GM21526 (cell line): ENCODE measurements at regions not wholly inside any gene's neighbourhood (a gene's known extent, or its start where the extent isn't known, plus 50 kb on each side); places are given as distances from the start of the nearest gene placed in this dataset.

ENCODE experiments used
- ATAC-seq: cut with Tn5 transposase; IDR thresholded peaks from one replicate; pipeline ENCODE4 v1.9.1; 2021; ENCODE audit warnings: moderate library complexity; ENCODE audit not compliant: unreplicated experiment, low FRiP score

DNA sequence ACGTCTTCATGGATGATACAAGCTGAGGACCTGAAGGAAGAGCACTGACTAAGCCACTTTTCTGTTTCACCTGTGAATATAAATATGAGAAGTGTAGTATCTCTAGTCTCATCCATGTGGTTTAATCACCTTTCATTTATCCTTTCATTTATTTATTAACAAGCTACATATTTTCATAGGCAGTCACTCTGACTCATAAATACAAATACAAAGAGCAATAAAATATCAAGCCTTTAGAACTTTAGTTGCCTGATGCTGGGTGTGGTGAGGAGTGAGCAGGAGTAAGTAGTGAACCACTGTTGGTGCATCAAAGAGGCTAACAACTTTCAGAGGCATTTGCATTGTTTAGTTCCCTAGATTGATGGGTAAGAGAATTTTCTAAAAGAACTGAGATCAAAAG is 269.0 kb upstream of the C1orf87 start:
- ATAC-seq, result no peak

DNA sequence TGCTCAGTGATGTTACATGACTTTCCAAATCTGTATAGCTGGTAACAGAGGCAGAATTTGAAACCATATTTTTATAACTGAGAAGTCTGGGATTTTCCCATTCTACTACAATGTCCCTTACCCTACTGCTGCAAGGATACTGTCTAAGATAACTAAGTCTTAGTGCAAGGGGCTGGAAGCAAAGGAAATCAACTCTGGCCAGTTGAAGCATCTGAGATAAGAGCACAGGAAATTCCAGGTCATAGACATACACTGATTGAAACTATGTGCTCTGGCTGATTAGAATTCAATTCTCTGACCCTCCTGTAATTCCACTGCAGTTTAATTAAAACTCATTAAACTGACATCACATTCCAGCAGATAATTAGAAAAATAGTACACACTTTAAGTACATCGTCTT is 267.7 kb upstream of the C1orf87 start:
- no peak for ATAC-seq

DNA sequence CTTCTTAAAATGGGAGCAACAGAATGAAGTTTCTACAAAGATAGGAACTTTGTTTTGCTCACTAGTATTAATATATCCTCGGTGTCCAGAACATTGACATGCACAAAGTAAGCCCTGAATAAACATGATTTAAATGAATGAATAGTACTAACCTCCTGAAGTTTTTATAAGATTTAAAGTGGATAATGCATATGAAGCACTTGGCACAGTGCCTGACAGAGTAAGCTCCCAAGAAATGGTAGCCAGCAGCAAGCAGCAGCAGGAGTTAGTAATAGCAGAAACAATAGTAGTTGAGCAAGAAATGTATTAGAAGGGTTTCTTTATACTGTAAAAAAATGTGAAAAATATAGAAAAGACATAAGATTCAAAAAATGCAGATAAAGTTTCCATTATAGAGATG is 258.1 kb upstream of the C1orf87 start:
- ATAC-seq, result no peak

DNA sequence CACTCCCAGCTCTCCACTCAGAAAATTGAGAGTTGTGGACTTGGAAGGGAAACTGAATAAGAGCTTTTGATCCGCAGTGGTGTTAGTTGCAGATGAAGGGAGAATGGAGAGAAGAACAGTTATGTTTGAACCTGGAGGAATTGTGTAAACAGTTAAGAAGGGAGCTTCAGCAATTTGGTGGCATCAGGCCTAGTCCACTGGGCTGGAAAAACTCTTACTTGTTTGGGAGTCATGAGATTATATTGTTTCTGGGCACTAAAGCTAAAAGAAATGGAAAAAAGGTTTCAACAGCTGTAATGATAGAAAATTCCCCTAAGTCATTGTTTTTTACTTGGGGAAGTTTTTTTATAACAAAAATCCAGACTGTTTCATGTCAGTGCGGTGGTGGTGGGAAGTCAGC is 256.1 kb upstream of the C1orf87 start:
- ATAC-seq, result no peak

DNA sequence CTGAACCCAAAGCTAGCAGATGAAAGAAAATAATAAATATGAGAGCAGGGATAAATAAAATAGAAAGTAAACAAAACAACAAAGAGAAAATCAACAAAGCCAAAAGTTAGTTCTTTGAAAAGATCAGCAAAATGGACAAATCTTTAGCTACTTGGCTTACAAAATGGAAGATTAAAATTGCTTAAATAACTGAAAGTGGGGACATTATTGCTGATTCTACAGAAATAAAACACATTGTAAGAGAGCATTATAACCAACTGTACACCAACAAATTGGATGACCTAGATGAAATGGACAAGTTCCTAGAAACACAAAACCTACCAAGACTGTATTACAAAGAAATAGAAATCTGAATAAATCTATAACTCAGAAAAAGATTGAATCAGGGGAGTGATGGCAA is 238.3 kb upstream of the C1orf87 start:
- ATAC-seq, result no peak

DNA sequence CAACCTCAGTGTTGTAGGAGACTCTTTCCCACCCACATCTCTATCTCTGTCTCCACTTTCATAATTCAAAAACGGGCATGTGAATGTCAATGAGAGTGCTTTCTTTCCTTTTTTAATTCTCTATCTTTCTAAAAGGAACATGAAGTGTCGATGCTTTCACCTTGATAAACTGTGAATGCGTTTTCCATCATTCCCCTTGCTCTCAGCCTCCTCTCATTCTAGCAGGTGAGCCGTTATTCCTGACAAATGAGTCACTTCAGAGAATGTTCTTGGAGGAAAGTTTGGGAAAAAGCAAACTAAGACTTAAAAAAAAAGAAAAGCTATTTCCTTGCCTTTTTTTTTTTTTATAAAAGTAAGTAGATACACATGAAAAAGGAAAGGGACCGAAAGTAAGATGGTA is 226.0 kb upstream of the C1orf87 start:
- no peak for ATAC-seq

DNA sequence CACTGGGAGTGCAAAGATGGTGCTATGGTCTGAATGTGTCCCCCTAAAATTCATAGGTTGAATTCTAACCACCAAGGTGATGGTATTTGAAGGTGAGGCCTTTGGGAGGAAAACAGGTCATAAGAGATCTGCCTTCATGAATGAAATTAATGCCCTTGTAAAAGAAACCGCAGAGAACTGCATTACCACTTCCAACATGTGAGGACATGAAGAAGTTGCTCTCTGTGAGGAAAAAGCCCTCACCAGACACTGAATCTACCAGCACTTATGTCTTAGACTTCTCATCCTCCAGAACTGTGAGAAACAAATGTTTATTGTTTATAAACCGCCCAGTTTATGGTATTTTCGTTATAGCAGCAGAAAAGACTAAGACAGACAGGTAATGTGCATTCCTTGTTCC is 224.7 kb upstream of the C1orf87 start:
- ATAC-seq, result no peak

DNA sequence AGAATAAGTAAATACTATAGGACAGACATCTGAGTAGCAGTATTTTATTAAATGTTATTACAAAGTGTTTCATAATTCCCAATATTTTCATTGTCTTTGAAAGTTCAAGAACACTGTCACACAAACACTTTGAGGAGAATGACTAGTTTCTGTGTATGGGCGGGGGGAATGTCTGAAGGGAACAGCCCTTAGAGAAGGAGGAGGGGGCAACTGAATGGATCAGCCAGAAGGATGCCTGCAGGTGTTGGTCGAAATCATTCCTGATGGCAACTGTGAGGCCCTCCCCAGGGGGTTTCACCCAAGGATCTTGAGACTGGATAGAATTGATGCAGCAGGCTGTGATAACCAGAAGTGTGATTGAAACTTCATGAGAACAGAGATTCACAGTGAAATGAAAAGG is 223.2 kb upstream of the C1orf87 start:
- ATAC-seq, result no peak

DNA sequence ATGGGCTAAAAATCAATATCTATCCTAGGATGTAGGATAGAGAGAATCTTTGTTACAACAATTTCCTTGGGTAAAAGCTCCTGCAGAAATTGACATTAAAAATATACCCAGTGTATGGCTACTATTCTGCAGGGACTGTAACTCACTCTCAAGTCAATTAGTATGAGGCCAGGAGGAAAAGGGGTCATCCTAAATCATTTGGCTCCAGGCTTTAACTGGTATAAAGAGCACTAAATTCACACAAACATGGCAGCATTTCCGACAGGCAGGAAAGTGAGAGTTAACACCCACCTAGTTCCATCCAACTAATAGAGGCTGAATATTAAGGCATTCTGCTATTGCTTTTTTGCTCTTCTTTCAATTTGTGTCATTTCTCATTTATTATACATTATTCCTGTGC is 218.6 kb upstream of the C1orf87 start:
- no peak for ATAC-seq

DNA sequence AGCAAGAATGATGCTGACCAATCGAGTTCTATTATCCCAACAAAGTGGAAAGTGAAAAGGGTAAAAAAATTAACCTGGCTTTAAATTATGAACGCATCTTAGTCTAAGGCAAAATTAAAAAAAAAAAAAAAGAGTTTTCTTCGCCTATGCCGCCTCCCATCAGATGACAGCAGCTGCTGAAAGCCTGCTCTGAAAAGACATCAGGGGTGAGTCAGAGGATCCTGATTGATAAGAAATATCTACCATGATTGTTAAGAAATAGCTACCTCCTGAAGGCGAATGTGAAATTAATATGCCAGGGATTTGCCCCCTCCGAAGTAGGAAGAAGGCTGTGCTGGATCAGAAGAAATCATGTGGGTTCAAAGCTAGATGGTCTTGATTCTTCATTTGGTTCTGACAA is 216.8 kb upstream of the C1orf87 start:
- no peak for ATAC-seq

DNA sequence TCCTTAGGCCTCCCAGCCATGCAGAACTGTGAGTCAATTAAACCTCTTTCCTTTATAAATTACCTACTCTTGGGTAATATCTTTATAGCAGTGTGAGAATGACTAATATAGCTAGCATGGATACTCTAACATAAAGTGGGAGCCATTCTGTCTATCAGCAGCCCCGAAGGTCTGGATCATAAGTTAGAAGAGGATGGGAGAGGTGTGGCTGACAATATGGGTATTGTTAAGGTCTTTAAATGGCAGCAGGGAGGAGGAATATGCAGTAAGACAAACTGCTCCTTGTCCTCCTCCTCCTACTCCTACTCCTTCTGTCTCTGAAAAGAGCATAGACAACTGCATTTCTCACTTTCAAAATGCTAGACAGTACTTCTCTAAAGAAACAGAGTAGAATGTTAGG is 214.0 kb upstream of the C1orf87 start:
- no peak for ATAC-seq

DNA sequence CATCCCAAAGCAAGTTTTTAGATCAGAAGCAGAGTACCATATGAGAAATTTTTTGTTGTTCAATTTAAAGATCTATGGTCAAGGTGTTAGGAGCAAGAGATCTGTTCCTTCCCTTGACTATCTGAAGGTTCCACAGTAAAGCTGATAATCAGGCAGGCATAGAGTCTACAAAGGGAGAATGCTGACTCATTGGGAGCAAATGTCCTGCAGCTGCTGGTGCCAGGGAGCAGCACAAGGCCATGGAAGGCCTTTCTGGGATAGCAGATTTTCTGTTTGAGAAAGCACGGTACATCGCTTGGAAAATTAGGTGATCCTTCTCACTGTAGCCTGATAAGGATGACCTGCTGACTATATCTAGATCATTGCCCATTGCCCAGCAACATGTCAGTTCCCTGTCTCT is 210.1 kb upstream of the C1orf87 start:
- no peak for ATAC-seq

DNA sequence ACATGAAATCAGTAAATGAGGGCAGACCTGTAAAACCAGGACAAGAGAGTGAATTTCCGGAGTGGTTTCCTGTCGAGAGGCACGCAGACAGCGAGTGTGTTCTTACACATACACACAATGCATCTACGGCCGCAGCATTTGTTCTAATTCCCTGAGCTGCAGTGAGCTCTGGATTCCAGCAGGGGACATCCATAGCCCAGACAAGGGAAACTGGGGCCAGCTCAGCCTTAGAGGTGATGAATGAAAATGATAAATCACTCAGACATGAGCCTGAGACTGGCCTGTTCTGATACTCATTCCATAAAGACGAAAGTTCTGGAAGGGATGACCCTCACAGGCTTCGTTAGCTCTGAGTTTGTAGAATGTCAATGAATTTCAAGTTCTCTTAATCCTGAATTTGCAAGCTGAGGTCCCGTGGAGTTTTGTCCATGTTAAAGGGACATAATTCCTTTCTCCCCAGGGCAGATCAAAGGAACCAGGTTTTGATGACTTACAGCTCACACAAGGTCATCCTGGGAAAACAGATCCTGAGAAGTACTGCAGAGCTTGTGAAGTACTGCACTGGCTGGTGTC is 207.9 kb upstream of the C1orf87 start:
- peak; percentile 90 for ATAC-seq

DNA sequence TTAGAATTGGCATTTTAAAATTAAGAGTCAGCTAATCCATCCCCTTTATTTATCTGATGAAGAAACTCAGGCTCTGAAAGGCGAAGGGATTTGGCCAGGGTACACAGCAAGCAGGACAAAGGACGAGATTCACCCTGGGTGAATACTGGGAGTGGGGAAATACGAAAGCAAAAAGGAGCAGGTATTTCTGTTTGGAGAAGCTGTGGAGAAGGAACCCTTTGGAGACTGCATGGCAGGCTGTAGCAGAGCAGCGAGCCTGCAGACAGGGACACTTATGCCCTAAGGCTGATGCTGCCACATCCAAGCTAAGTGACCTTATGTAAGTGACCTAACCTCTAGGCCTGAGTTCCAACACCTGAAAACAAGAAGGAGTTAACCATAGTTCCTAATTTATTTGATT is 207.2 kb upstream of the C1orf87 start:
- ATAC-seq, result no peak

DNA sequence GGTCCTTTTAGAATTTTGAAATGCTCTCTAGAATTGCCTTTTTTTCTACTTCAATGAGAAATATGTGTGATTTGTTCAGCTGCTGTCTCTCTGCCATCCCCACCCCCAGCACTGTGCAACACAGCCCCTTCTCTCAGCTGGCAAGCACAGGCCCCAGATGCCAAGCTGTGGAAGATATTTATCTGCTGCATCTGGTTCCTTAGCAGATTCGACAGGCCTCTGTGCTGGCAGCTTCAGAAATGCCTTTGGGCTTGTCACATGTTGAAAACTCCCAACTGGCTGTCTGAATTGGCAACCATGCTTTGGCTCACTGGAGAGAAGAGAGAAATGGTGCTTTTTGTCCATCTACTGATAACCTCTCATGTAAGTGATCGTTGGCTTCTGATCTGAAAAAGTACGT is 206.7 kb upstream of the C1orf87 start:
- ATAC-seq, result no peak

DNA sequence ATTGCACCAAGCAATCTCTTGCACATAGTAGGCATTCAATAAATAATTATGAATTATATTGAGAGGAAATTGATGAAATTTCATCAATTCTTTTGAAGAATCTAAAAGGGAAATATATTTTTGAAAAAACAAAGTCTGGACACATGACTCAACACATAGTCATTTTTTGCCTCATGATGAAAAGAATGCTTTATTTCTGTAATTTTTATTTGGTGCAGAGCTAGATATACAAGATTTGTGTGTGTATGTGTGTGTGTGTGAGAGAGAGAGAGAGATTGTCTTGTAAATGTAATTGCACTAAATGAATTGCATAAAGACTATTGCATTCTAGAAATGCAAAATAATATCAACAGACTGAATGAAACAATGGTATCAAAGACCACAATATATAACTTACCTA is 206.2 kb upstream of the C1orf87 start:
- no peak for ATAC-seq

DNA sequence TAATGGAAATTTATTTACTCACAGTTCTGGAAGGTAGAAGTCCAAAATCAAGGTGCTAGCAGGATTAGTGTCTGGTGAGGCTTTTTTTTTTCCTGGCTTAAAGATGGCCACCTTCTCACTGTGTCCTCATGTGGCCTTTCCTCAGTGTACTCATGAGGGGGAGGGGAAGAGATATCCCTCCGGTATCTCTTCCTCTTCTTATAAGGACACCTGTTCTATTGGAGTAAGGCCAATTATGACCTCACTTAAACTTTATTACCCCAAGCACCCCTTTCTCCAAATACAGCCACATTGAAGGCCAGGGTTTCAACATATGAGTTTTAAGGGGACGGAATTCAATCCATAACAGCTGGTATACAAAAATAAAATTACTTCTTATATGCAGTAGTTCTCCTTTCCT is 203.7 kb upstream of the C1orf87 start:
- no peak for ATAC-seq

DNA sequence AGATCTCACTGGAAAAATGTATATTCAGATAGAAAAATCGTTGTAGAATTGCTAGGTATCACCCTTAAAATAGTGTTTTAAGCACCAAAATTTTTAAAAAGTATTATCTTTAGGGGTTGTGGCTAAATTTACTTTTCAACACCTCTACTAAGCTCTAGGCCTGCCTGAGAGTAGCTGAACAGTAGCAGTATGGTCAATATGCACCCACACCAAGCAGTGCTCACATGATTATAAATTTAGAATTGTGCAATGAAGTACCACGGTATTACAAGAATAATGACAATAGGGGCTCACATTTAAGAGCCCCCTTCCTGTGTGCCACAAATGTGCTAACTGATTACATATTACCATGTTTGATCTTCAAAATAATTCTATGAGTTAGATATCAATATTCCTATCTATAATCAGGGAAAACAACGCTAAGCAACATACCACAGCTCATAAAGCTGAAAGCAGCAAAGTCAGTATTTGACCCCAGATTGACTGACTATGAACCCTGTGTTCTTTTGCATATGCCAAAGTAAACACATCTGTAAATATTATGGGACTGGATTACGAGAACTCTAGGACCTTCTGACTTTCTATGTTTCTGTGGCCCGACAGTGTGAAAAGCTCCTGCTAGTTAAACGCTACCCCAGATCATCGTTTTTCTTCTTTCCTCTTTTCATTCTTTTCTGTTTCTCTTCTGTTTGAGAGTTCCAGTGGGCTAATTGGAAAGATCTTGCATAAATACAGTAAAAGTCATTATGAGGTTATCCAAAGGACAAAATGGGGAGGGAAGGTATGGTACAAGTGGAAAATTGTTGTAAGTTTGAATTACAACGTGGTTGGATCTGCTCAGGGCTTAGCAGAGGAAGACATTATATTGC is 201.1 kb upstream of the C1orf87 start:
- no peak for ATAC-seq

DNA sequence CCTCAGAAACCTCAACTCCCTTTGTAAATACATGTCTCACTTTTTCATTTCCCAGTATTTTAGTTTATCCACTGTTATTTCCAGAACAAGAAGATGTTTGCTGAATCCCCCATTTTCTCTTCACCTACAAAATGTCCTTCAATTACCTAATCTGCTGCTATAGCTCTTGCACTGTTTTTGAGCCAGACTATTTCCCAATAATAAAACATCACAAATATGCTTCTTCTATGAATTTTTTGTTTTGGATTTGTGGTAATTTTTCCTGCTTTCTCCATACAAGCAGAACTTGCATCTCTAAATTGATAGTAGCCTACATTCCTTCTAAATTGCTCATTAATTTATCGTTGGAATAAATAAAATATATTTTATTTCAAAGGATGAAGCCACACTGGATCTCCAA is 199.6 kb upstream of the C1orf87 start:
- no peak for ATAC-seq

DNA sequence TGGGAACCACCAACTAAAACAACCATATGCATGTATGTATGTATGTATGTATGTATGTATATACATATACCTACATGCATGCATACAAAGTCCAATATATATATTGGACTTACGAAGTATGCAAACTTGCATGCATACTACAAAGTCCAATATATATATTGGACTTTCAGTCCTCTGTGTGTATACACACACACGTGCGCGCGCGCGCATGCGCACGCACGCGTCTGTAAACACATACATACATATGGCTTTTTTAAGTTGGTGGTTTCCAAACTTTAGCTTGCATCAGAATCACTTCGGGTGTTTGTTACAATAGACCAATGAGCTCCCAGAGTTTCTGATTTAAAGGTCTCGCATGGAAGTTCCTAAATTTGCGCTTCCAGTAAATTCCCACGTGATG is 197.5 kb upstream of the C1orf87 start:
- ATAC-seq, result no peak

DNA sequence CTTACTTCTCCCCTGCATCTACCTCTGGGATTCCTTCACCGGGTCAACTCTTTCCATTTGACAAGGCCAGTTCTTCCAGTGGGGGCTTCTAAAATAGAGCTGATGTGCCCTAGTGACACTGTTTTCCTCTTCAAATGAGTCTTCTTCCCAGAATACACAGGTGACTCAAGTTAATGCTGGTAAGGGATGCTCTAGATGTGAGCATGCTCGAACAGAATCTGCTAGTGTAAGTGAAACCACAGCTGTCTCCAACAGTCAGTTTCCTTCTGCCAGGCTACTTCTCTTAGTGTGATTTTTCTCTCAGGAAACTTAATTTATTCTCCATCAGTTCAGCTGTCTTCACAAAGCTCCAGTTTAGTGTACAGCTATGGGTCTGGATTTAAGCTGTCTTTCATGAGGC is 194.9 kb upstream of the C1orf87 start:
- ATAC-seq, result no peak
